ENCODE measurements at regions not wholly inside any gene's neighbourhood (a gene's known extent, or its start where the extent isn't known, plus 50 kb on each side); places are given as distances from the start of the nearest gene placed in this dataset.

DNA sequence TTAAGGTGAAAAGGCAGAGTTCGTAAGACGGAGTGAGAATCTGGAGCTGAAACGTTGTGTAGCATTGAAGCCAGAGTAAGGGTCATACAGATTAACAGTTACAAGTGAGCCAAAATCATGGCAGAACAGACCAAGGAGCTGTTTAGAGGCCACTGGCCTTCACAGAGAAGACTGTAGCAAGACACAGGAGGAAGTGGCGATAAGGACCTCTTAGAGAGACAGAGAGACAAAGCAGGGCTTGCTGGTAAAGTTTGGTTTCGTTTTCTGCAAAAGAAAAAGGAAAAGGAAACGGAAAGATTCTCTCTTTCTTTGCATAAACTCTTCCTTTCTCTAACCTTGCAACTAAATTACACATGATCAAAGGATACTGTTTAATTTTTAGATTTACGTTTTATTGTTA is 83.0 kb downstream of the AASDHPPT start:
- DNase-seq (ENCODE audit: low spot score), result no peak
- Histone ChIP-seq H3K4me1 (ENCODE audit: control insufficient read depth in 4 of 4, insufficient read depth in 4 of 4, low read length in 3 of 4) (no peaks in the 10 kb centered on the region), H3K9me3 (ENCODE audit: control insufficient read depth in 4 of 4, low read length in 3 of 4) (no peaks in the 10 kb centered on the region), H3K36me3 (ENCODE audit: control insufficient read depth in 4 of 4, insufficient read depth in 3 of 4, low read depth in 1 of 4, low read length in 3 of 4) (no peaks in the 10 kb centered on the region), H3K27ac (ENCODE audit: low read depth in 1 of 2, low read length in 2 of 2) (no peak overlapping the region), H3K4me3 (ENCODE audit: low read depth in 1 of 3, low read length in 3 of 3) (no peak overlapping the region), H3K27me3 (ENCODE audit: control insufficient read depth in 4 of 4, insufficient read depth in 4 of 4, low read length in 3 of 4) (peaks cover 0 to 2% (median 0%) of the 10 kb centered on the region in 4 donors), H3K9ac (ENCODE audit: low read depth in 1 of 2, low read length in 2 of 2) (no peak overlapping the region)
- 79% methylated on average over 7 of the region's 7 CpGs for WGBS
- no peak for TF ChIP-seq FOXA1 (IDR thresholded peaks at IDR 0.05)
- TF ChIP-seq EGR1 (IDR thresholded peaks at IDR 0.05; ENCODE audit: low read depth in 2 of 2), result no peak

DNA sequence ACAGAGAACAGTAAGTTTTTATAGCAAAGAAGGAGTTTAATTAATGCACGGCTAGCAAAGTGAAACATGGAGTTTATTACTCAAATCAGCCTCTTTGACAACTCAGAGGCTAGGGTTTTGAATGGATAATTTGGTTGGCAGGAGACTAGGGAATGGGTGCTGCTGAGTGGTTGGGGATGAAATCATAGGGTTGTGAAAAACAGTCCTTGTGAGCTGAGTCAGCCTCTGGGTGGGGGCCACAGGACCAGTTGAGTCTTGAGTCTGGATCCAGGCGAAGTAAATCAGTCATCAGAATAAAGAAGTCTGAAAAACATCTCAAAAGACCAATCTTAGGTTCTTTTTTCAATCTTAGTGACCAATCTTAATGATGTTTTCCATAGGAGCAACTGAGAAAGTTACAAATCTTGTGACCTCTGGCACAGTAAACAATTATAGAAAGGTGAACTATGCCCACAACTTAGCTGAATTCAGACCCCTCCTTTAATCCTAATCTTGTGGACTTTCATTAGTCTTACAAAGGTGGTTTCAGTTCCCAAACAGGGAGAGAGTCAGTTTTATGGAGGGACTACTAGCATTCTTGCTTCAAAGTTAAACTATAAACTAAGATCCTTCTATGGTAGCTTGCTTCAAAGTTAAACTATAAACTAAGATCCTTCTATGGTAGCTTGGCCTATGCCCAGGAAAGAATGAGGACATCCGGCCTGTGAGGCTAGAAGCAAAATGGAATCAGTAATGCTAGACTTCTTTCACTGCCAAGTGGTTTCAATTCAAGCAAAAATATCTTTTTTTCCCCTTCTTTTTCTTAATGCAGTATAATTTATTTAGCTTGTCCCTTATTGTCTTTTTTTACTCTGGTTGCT is 84.5 kb downstream of the AASDHPPT start:
- no peak overlapping the region for H3K4me3 ChIP-seq (ENCODE audit: low read depth in 1 of 3, low read length in 3 of 3)
- DNase-seq (ENCODE audit: low spot score), result no peak
- WGBS, result 75% methylated on average over 3 of the region's 3 CpGs
- TF ChIP-seq HNF4G (IDR thresholded peaks at IDR 0.05) (no peak), SP1 (IDR thresholded peaks at IDR 0.05) (no peak), JUND (IDR thresholded peaks at IDR 0.05) (no peak), EGR1 (IDR thresholded peaks at IDR 0.05; ENCODE audit: low read depth in 2 of 2) (no peak)
- TF ChIP-seq, protein P1, sequence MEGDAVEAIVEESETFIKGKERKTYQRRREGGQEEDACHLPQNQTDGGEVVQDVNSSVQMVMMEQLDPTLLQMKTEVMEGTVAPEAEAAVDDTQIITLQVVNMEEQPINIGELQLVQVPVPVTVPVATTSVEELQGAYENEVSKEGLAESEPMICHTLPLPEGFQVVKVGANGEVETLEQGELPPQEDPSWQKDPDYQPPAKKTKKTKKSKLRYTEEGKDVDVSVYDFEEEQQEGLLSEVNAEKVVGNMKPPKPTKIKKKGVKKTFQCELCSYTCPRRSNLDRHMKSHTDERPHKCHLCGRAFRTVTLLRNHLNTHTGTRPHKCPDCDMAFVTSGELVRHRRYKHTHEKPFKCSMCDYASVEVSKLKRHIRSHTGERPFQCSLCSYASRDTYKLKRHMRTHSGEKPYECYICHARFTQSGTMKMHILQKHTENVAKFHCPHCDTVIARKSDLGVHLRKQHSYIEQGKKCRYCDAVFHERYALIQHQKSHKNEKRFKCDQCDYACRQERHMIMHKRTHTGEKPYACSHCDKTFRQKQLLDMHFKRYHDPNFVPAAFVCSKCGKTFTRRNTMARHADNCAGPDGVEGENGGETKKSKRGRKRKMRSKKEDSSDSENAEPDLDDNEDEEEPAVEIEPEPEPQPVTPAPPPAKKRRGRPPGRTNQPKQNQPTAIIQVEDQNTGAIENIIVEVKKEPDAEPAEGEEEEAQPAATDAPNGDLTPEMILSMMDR (IDR thresholded peaks at IDR 0.05; ENCODE audit: low read depth, low read length, missing input control), result no peak
- H3K4me1 ChIP-seq (ENCODE audit: control insufficient read depth in 4 of 4, insufficient read depth in 4 of 4, low read length in 3 of 4), result no peaks in the 10 kb centered on the region
- no peak overlapping the region for H3K27ac ChIP-seq (ENCODE audit: low read depth in 1 of 2, low read length in 2 of 2)
- no peak overlapping the region for H3K9ac ChIP-seq (ENCODE audit: low read depth in 1 of 2, low read length in 2 of 2)
- no peaks in the 10 kb centered on the region for H3K36me3 ChIP-seq (ENCODE audit: control insufficient read depth in 4 of 4, insufficient read depth in 3 of 4, low read depth in 1 of 4, low read length in 3 of 4)
- peaks cover 0 to 2% (median 0%) of the 10 kb centered on the region in 4 donors for H3K27me3 ChIP-seq (ENCODE audit: control insufficient read depth in 4 of 4, insufficient read depth in 4 of 4, low read length in 3 of 4)
- H3K9me3 ChIP-seq (ENCODE audit: control insufficient read depth in 4 of 4, low read length in 3 of 4), result peaks cover 3 to 5% (median 4%) of the 10 kb centered on the region in 4 donors

DNA sequence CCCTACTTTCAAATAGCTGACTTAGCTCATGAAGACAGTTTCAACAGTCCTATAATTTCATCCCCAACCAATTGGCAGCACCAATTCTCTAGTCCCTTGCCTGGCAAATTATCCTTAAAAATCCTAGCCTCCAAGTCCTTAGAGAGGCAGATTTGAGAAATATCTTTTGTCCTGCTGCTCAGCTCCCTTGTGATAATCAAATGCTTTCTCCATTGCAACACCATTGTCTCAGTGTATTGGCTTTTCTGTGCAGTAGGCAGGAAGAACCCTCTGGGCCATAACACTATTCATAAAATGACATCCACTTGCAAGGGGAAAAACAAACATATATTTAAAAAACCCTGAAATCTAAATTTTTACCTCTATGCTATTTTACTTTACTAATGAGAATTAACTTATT is 89.6 kb downstream of the AASDHPPT start:
- Histone ChIP-seq H3K27me3 (ENCODE audit: control insufficient read depth in 4 of 4, insufficient read depth in 4 of 4, low read length in 3 of 4) (no peaks in the 10 kb centered on the region), H3K9ac (ENCODE audit: low read depth in 1 of 2, low read length in 2 of 2) (no peak overlapping the region), H3K4me1 (ENCODE audit: control insufficient read depth in 4 of 4, insufficient read depth in 4 of 4, low read length in 3 of 4) (no peaks in the 10 kb centered on the region), H3K36me3 (ENCODE audit: control insufficient read depth in 4 of 4, insufficient read depth in 3 of 4, low read depth in 1 of 4, low read length in 3 of 4) (no peaks in the 10 kb centered on the region), H3K9me3 (ENCODE audit: control insufficient read depth in 4 of 4, low read length in 3 of 4) (peaks cover 7 to 12% (median 9%) of the 10 kb centered on the region in 4 donors), H3K4me3 (ENCODE audit: low read depth in 1 of 3, low read length in 3 of 3) (peak overlapping the region in 1 of 3 donors; percentile 5), H3K27ac (ENCODE audit: low read depth in 1 of 2, low read length in 2 of 2) (no peak overlapping the region)
- TF ChIP-seq, protein P2, sequence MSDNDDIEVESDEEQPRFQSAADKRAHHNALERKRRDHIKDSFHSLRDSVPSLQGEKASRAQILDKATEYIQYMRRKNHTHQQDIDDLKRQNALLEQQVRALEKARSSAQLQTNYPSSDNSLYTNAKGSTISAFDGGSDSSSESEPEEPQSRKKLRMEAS (IDR thresholded peaks at IDR 0.05), result no peak
- DNase-seq (ENCODE audit: low spot score), result no peak

DNA sequence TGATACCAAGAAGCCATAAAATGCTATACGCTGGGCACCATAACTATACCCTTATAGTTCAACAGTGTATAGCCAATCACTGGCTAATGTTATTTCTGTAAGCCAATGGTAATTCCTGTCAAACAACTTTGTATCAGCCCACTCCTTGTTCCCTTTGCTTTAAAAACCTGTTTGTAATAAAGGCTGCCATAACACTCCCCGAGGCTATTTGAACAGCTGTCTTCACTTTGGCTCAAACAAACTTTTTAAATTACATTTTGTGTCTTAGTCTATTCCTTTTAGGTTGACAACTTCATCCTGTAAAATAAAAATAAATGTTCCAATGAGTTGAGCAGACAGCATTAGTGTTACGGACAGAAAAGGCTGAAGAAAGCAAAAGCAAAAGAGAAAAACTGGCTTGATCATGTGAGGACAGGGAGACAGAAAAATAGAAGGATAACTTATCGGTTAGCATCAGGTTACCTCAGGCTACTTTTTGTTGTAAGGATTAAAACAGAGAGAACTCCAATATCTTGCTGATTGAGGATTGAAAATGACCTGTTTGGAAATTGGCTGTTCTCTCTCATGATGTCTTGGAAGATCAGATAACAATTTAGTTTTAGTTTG is 95.0 kb downstream of the AASDHPPT start:
- no peaks in the 10 kb centered on the region for H3K4me1 ChIP-seq (ENCODE audit: control insufficient read depth in 4 of 4, insufficient read depth in 4 of 4, low read length in 3 of 4)
- H3K9ac ChIP-seq (ENCODE audit: low read depth in 1 of 2, low read length in 2 of 2), result no peak overlapping the region
- 88% methylated on average over 4 of the region's 4 CpGs for WGBS
- H3K27ac ChIP-seq (ENCODE audit: low read depth in 1 of 2, low read length in 2 of 2), result no peak overlapping the region
- no peak overlapping the region for H3K4me3 ChIP-seq (ENCODE audit: low read depth in 1 of 3, low read length in 3 of 3)
- H3K27me3 ChIP-seq (ENCODE audit: control insufficient read depth in 4 of 4, insufficient read depth in 4 of 4, low read length in 3 of 4), result no peaks in the 10 kb centered on the region
- DNase-seq (ENCODE audit: low spot score), result no peak
- H3K36me3 ChIP-seq (ENCODE audit: control insufficient read depth in 4 of 4, insufficient read depth in 3 of 4, low read depth in 1 of 4, low read length in 3 of 4), result no peaks in the 10 kb centered on the region
- H3K9me3 ChIP-seq (ENCODE audit: control insufficient read depth in 4 of 4, low read length in 3 of 4), result peaks cover 3 to 4% (median 4%) of the 10 kb centered on the region in 4 donors
- no peak for TF ChIP-seq RAD21 (IDR thresholded peaks at IDR 0.05)
- TF ChIP-seq JUND (IDR thresholded peaks at IDR 0.05), result no peak
- TF ChIP-seq SP1 (IDR thresholded peaks at IDR 0.05), result no peak
- no peak for TF ChIP-seq TAF1 (conservative IDR thresholded peaks at IDR 0.05)
- TF ChIP-seq, protein P1 (IDR thresholded peaks at IDR 0.05; ENCODE audit: low read depth, low read length, missing input control), result no peak
- TF ChIP-seq EGR1 (IDR thresholded peaks at IDR 0.05; ENCODE audit: low read depth in 2 of 2), result no peak
- no peak for TF ChIP-seq NR2F2 (IDR thresholded peaks at IDR 0.05)
- TF ChIP-seq, protein P3, sequence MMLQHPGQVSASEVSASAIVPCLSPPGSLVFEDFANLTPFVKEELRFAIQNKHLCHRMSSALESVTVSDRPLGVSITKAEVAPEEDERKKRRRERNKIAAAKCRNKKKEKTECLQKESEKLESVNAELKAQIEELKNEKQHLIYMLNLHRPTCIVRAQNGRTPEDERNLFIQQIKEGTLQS (IDR thresholded peaks at IDR 0.05), result no peak
- TF ChIP-seq, protein P4, sequence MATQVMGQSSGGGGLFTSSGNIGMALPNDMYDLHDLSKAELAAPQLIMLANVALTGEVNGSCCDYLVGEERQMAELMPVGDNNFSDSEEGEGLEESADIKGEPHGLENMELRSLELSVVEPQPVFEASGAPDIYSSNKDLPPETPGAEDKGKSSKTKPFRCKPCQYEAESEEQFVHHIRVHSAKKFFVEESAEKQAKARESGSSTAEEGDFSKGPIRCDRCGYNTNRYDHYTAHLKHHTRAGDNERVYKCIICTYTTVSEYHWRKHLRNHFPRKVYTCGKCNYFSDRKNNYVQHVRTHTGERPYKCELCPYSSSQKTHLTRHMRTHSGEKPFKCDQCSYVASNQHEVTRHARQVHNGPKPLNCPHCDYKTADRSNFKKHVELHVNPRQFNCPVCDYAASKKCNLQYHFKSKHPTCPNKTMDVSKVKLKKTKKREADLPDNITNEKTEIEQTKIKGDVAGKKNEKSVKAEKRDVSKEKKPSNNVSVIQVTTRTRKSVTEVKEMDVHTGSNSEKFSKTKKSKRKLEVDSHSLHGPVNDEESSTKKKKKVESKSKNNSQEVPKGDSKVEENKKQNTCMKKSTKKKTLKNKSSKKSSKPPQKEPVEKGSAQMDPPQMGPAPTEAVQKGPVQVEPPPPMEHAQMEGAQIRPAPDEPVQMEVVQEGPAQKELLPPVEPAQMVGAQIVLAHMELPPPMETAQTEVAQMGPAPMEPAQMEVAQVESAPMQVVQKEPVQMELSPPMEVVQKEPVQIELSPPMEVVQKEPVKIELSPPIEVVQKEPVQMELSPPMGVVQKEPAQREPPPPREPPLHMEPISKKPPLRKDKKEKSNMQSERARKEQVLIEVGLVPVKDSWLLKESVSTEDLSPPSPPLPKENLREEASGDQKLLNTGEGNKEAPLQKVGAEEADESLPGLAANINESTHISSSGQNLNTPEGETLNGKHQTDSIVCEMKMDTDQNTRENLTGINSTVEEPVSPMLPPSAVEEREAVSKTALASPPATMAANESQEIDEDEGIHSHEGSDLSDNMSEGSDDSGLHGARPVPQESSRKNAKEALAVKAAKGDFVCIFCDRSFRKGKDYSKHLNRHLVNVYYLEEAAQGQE (IDR thresholded peaks at IDR 0.05), result no peak
- TF ChIP-seq RXRA (IDR thresholded peaks at IDR 0.05), result no peak
- no peak for TF ChIP-seq HNF4G (IDR thresholded peaks at IDR 0.05)
